BJ (cell line): ENCODE measurements at regions not wholly inside any gene's neighbourhood (a gene's known extent, or its start where the extent isn't known, plus 50 kb on each side); places are given as distances from the start of the nearest gene placed in this dataset.
A peak's percentile ranks its signal among the peaks of the same experiment; 100 is the strongest.

Source experiments
- CTCF ChIA-PET: fragments of 350-600 bp; formaldehyde crosslinking; extraction: SDS; loops from one replicate; lab custom pipeline; 2021; ENCODE audit warnings: antibody characterized with exemption, inconsistent platforms; lab: Yijun Ruan, JAX
- POLR2A ChIA-PET: fragments of 300-600 bp; sonication (Branson Sonifier 250); formaldehyde crosslinking; extraction: SDS; loops from one replicate; lab custom pipeline; 2021; ENCODE audit warnings: antibody characterized with exemption; lab: Charles Lee
- DNase-seq: peaks from one replicate; pipeline ENCODE4 v3.0.0-alpha.2; 2011; ENCODE audit warnings: low read depth
- H3K27me3 ChIP-seq: 2 replicates; pipeline ENCODE4 v1.6.0; 2011; ENCODE audit warnings: low read length; ENCODE audit not compliant: control insufficient read depth, insufficient read depth
- H3K36me3 ChIP-seq: 2 replicates; pipeline ENCODE4 v1.5.1; 2011; ENCODE audit warnings: low read length; ENCODE audit not compliant: control insufficient read depth, insufficient read depth
- H3K4me3 ChIP-seq: 2 replicates; pipeline ENCODE4 v1.5.1; 2011; ENCODE audit warnings: low read depth, mild to moderate bottlenecking, control low read depth, low read length
- CTCF ChIP-seq: IDR thresholded peaks from 2 replicates; pipeline ENCODE4 v1.5.1; 2011; ENCODE audit warnings: low read depth, mild to moderate bottlenecking, control low read depth, inconsistent platforms, low read length, moderate library complexity; ENCODE audit not compliant: insufficient read depth

DNA sequence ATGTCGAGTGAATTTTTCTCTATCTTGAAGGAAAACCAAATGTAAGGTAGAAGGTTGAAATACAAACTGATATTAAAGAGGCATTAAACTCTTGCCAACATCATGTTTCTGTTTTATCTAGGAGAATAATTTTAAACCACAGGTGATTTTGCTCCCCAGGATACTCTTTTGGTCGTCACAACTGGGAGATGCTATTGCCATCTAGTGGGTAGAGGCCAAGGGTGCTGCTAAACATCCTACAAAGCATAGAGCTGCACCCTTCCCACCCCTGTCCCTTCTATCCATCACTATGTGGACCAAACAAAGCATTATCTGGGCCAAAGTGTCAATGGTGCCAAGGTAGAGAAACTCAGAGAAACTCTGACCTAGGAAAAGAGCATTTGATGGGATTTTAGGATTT lies 154.6 kb upstream of the MAGEB2 start:
- Histone ChIP-seq H3K4me3 (no peak overlapping the region), H3K27me3 (no peaks in the 10 kb centered on the region), H3K36me3 (no peaks in the 10 kb centered on the region)
- DNase-seq: no peak
- peak; percentile 54 for TF ChIP-seq CTCF
- ChIA-PET CTCF (interaction anchor here (1.4 kb wide), 1 partner anchor 422 kb away, joined by 4 read pairs; no protein-coding TSS in a partner anchor), POLR2A (no interaction called here)

GRCh38 chrX:30065226-30065625 lies 150.1 kb upstream of the MAGEB2 start:
- ChIA-PET POLR2A (interaction anchor here (0.5 to 0.6 kb wide), 2 partner anchors 10 to 24 kb away, joined by 4 to 13 read pairs; no protein-coding TSS in a partner anchor), CTCF (no interaction called here)
- Histone ChIP-seq H3K36me3 (no peaks in the 10 kb centered on the region), H3K27me3 (no peaks in the 10 kb centered on the region), H3K4me3 (no peak overlapping the region)
- no peak for TF ChIP-seq CTCF
- DNase-seq: peak; percentile 31

DNA sequence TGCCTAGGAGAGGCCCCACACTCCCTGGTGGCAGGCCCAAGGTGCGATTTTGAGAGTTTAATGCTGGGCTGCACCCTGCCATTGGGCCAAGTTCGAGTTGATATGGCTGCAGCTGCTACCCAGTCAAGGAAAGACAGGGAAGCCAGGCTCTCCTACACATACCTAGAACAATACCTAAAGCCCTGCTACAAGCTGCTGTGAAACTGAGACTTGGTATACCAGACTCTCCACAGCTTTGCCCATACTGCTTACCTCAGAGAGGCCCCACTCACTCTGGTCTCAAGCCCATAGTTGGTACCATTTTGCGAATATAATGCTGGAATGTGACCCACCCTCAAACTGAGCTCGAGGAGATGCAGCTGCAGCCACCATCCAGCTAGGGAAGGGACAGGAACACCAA lies 147.7 kb upstream of the MAGEB2 start:
- DNase-seq: no peak
- no peak for TF ChIP-seq CTCF
- Histone ChIP-seq H3K4me3 (no peak overlapping the region), H3K27me3 (no peaks in the 10 kb centered on the region), H3K36me3 (no peaks in the 10 kb centered on the region)
- CTCF ChIA-PET: no interaction called here
- POLR2A ChIA-PET: no interaction called here

DNA sequence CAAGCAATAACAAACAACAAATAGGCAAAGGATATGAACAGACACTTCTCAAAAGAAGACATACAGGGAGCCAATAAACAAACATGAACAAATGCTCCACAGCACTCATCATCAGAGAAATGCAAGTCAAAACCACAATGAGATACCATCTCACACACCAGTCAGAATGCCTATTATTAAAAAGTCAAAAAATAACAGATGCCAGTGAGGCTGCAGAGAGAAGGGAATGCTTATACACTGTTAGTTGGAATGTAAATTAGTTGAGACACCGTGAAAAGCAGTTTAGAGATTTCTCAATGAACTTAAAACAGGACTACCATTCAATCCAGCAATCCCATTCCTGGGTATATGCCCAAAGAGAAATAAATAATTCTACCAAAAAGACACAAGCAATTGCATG lies 129.8 kb upstream of the MAGEB2 start:
- DNase-seq: no peak
- ChIA-PET POLR2A (no interaction called here), CTCF (no interaction called here)
- Histone ChIP-seq H3K36me3 (no peaks in the 10 kb centered on the region), H3K27me3 (no peaks in the 10 kb centered on the region), H3K4me3 (no peak overlapping the region)
- no peak for TF ChIP-seq CTCF

DNA sequence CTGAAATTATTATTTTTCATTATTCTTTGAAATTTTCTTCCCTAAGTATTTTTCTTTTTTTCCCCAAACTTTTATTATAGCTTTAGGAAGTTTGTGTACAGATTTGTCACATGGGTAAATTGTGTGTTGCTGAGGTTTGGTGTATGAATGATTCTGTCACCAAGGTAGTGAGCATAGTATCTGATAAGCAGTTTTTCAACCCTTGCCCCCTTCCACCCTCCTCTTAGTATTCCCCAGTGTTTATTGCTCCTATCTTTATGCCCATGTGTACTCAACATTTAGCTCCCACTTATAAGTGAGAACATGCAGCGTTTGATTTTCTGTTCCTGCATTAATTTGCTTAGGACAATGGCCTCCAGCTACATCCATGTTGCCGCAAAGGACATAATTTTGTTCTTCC lies 103.9 kb upstream of the MAGEB2 start:
- DNase-seq: no peak
- ChIA-PET POLR2A (no interaction called here), CTCF (no interaction called here)
- no peak overlapping the region for H3K4me3 ChIP-seq
- no peak for TF ChIP-seq CTCF
- H3K27me3 ChIP-seq: no peaks in the 10 kb centered on the region
- no peaks in the 10 kb centered on the region for H3K36me3 ChIP-seq
